DMS53 (cell line): ENCODE measurements at regions not wholly inside any gene's neighbourhood (a gene's known extent, or its start where the extent isn't known, plus 50 kb on each side); places are given as distances from the start of the nearest gene placed in this dataset.

Experiments used
- DNase-seq: peaks from one replicate; lab custom pipeline; 2025; lab: John Stamatoyannopoulos, UW

GRCh38 chr7:153446490-153446889 is 605.7 kb upstream of the DPP6 start:
- no peak for DNase-seq

- no peak for DNase-seq
Measured at GRCh38 chr7:153447011-153447410, 605.2 kb upstream of the DPP6 start.

GRCh38 chr7:153452661-153453060 is 599.5 kb upstream of the DPP6 start:
- DNase-seq: no peak

GRCh38 chr7:153454306-153454705 is 597.9 kb upstream of the DPP6 start:
- no peak for DNase-seq

GRCh38 chr7:153457746-153458145 is 594.5 kb upstream of the DPP6 start:
- DNase-seq: no peak

- DNase-seq: no peak
Measured at GRCh38 chr7:153470004-153470671, 582.1 kb upstream of the DPP6 start.

- no peak for DNase-seq
Measured at GRCh38 chr7:153472516-153472915, 579.7 kb upstream of the DPP6 start.

- DNase-seq: no peak
Measured at GRCh38 chr7:153473185-153473584, 579.0 kb upstream of the DPP6 start.

GRCh38 chr7:153475239-153475638 is 577.0 kb upstream of the DPP6 start:
- DNase-seq: no peak

- no peak for DNase-seq
Measured at GRCh38 chr7:153476166-153476565, 576.0 kb upstream of the DPP6 start.

- DNase-seq: no peak
Measured at GRCh38 chr7:153496257-153496656, 555.9 kb upstream of the DPP6 start.

GRCh38 chr7:153503093-153503492 is 549.1 kb upstream of the DPP6 start:
- DNase-seq: no peak

GRCh38 chr7:153504288-153505075 is 547.7 kb upstream of the DPP6 start:
- no peak for DNase-seq

- DNase-seq: no peak
Measured at GRCh38 chr7:153507885-153508284, 544.3 kb upstream of the DPP6 start.

- no peak for DNase-seq
Measured at GRCh38 chr7:153509768-153510167, 542.4 kb upstream of the DPP6 start.

GRCh38 chr7:153510674-153511073 is 541.5 kb upstream of the DPP6 start:
- DNase-seq: no peak

GRCh38 chr7:153514032-153514431 is 538.2 kb upstream of the DPP6 start:
- no peak for DNase-seq

GRCh38 chr7:153515359-153515758 is 536.8 kb upstream of the DPP6 start:
- DNase-seq: no peak

GRCh38 chr7:153518201-153518984 is 533.8 kb upstream of the DPP6 start:
- DNase-seq: no peak

GRCh38 chr7:153521370-153521769 is 530.8 kb upstream of the DPP6 start:
- no peak for DNase-seq

GRCh38 chr7:153522261-153522660 is 529.9 kb upstream of the DPP6 start:
- DNase-seq: no peak

GRCh38 chr7:153523320-153524015 is 528.7 kb upstream of the DPP6 start:
- DNase-seq: no peak
